Tibial artery (tissue), 4 donors: ENCODE measurements at regions not wholly inside any gene's neighbourhood (a gene's known extent, or its start where the extent isn't known, plus 50 kb on each side); places are given as distances from the start of the nearest gene placed in this dataset.
"Not testable (repeated sequence)": the region's sequence is repeated elsewhere in the genome, so short reads cannot be mapped to it uniquely, and the experiment has no call there.

ENCODE experiments used
- DNase-seq, 2 donors: peaks; one replicate each; pipeline ENCODE4 v3.0.0-alpha.2; 2019
- H3K27ac ChIP-seq, 2 donors: fragments of 200-600 bp; sonication (generic) in 1 of 2; 1 replicate in 1 of 2; 2 replicates in 1 of 2; pipeline ENCODE4 v1.5.1; 2018 to 2019; ENCODE audit warnings: mild to moderate bottlenecking in 1 of 2
- H3K27me3 ChIP-seq, 2 donors: fragments of 200-600 bp; sonication (generic) in 1 of 2; one replicate each; pipeline versions ENCODE4 v1.5.1 to v1.6.0; 2016 to 2019
- H3K36me3 ChIP-seq, 3 donors: fragments of 200-600 bp; sonication (generic) in 2 of 3; one replicate each; pipeline ENCODE4 v1.5.1; 2016 to 2019; ENCODE audit warnings: mild to moderate bottlenecking in 2 of 3
- H3K4me1 ChIP-seq, 4 donors: fragments of 200-600 bp; sonication (generic) in 2 of 4; 1 replicate in 3 of 4; 2 replicates in 1 of 4; pipeline ENCODE4 v1.5.1; 2016 to 2019
- H3K4me3 ChIP-seq, 2 donors: fragments of 200-600 bp; sonication (generic) in 1 of 2; 1 replicate in 1 of 2; 2 replicates in 1 of 2; pipeline ENCODE4 v1.5.1; 2018 to 2019; ENCODE audit warnings: mild to moderate bottlenecking in 2 of 2
- H3K9me3 ChIP-seq, 3 donors: fragments of 200-600 bp; sonication (generic) in 1 of 3; one replicate each; pipeline ENCODE4 v1.5.1; 2016 to 2019
- CTCF ChIP-seq, 2 experiments: fragments of 200-600 bp in 1 of 2; fragments of 450-650 bp in 1 of 2; IDR thresholded peaks; one replicate each; pipeline ENCODE4 v1.5.1; 2017 to 2019; ENCODE audit warnings: antibody characterized with exemption in 2 of 2, mild to moderate bottlenecking in 1 of 2, moderate library complexity in 1 of 2
- intact Hi-C: fragments of 100-400 bp; cut with DNase I; formaldehyde crosslinking; loops from one replicate; pipeline ENCODE4 v1.15.0; 2023; ENCODE audit warnings: low total_unique reads

- intact Hi-C loops = no loop called here
- TF ChIP-seq CTCF (IDR thresholded peaks at IDR 0.05) = no peak
- H3K4me3 ChIP-seq = no peak overlapping the region
- DNase-seq = no peak
- H3K27me3 ChIP-seq = peaks cover 0 to 28% of the 10 kb centered on the region in 2 donors
- peaks cover 0 to 8% (median 7%) of the 10 kb centered on the region in 4 donors for H3K4me1 ChIP-seq
- no peaks in the 10 kb centered on the region for H3K36me3 ChIP-seq
- H3K9me3 ChIP-seq = no peaks in the 10 kb centered on the region
- H3K27ac ChIP-seq = no peak overlapping the region
Measured at GRCh38 chr6:28673787-28674671, 148.3 kb downstream of the GPX5 start.

- H3K4me3 ChIP-seq = no peak overlapping the region
- H3K27ac ChIP-seq = no peak overlapping the region
- intact Hi-C loops = no loop called here
- peaks cover 0 to 28% of the 10 kb centered on the region in 2 donors for H3K27me3 ChIP-seq
- DNase-seq = no peak
- H3K4me1 ChIP-seq = peaks cover 0 to 8% (median 7%) of the 10 kb centered on the region in 4 donors
- no peak for TF ChIP-seq CTCF (IDR thresholded peaks at IDR 0.05)
- H3K36me3 ChIP-seq = no peaks in the 10 kb centered on the region
- no peaks in the 10 kb centered on the region for H3K9me3 ChIP-seq
Measured at GRCh38 chr6:28675600-28675999, 149.9 kb downstream of the GPX5 start.

- no peak for TF ChIP-seq CTCF (IDR thresholded peaks at IDR 0.05)
- Histone ChIP-seq H3K36me3 (no peaks in the 10 kb centered on the region), H3K4me1 (no peaks in the 10 kb centered on the region), H3K27me3 (peaks cover 0 to 46% of the 10 kb centered on the region in 2 donors), H3K27ac (no peak overlapping the region), H3K4me3 (no peak overlapping the region), H3K9me3 (no peaks in the 10 kb centered on the region)
- DNase-seq = no peak
- intact Hi-C loops = no loop called here
Measured at GRCh38 chr6:28682542-28682941, 156.9 kb downstream of the GPX5 start.

- H3K36me3 ChIP-seq, H3K4me3 ChIP-seq, DNase-seq, intact Hi-C loops, H3K9me3 ChIP-seq, H3K27ac ChIP-seq, H3K4me1 ChIP-seq: not testable (repeated sequence)
- peaks cover 0 to 50% of the 10 kb centered on the region in 2 donors for H3K27me3 ChIP-seq
Measured at GRCh38 chr6:28682956-28683685, 157.4 kb downstream of the GPX5 start.

GRCh38 chr6:28683945-28684538 lies 158.4 kb downstream of the GPX5 start:
- H3K36me3 ChIP-seq = no peaks in the 10 kb centered on the region
- no peaks in the 10 kb centered on the region for H3K9me3 ChIP-seq
- no peaks in the 10 kb centered on the region for H3K4me1 ChIP-seq
- no peak overlapping the region for H3K4me3 ChIP-seq
- intact Hi-C loops = no loop called here
- H3K27me3 ChIP-seq = peaks cover 0 to 50% of the 10 kb centered on the region in 2 donors
- no peak overlapping the region for H3K27ac ChIP-seq
- TF ChIP-seq CTCF (IDR thresholded peaks at IDR 0.05) = peak; percentile 33 to 38
- DNase-seq = no peak

- H3K4me3 ChIP-seq, H3K36me3 ChIP-seq, H3K9me3 ChIP-seq, H3K4me1 ChIP-seq, DNase-seq, H3K27ac ChIP-seq: not testable (repeated sequence)
- intact Hi-C loops = loop anchor here (5.0 kb wide), 1 partner anchor 331 kb away; no protein-coding TSS in a partner anchor
- peaks cover 0 to 54% of the 10 kb centered on the region in 2 donors for H3K27me3 ChIP-seq
Measured at GRCh38 chr6:28685960-28686359, 160.3 kb downstream of the GPX5 start.
